ENCODE measurements at regions not wholly inside any gene's neighbourhood (a gene's known extent, or its start where the extent isn't known, plus 50 kb on each side); places are given as distances from the start of the nearest gene placed in this dataset.

DNA sequence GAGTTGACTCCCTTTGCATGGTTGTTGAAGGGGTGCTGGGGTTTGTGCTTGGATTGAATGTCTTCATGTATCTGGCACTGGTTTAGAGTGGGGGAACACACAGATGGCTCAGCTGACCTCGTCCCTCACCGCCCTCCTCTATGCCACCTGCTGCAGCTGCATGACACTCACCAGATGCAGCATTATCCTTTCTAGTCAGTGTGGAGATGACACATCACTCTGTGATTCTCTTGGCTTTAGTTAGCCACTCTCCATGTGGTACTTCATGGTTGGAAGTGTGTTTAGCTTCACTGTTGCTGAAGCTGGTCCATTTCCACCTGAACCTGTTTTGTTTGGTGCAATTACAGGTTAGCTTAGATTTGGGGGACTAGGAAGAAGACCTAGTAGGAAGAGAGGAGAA, 56.3 kb upstream of the BMPER start:
- Histone ChIP-seq H3K27me3 (no peaks in the 10 kb centered on the region), H3K4me1 (no peaks in the 10 kb centered on the region), H3K9me3 (no peaks in the 10 kb centered on the region), H3K36me3 (no peaks in the 10 kb centered on the region), H3K27ac (no peak overlapping the region), H3K4me3 (no peak overlapping the region)
- DNase-seq (ENCODE audit: extremely low spot score in 2 of 2), result no peak
- TF ChIP-seq POLR2AphosphoS5 (IDR thresholded peaks at IDR 0.05; ENCODE audit: insufficient read depth in 1 of 2, low read depth in 1 of 2), result no peak
- TF ChIP-seq POLR2A (IDR thresholded peaks at IDR 0.05), result no peak
- TF ChIP-seq, protein P1, sequence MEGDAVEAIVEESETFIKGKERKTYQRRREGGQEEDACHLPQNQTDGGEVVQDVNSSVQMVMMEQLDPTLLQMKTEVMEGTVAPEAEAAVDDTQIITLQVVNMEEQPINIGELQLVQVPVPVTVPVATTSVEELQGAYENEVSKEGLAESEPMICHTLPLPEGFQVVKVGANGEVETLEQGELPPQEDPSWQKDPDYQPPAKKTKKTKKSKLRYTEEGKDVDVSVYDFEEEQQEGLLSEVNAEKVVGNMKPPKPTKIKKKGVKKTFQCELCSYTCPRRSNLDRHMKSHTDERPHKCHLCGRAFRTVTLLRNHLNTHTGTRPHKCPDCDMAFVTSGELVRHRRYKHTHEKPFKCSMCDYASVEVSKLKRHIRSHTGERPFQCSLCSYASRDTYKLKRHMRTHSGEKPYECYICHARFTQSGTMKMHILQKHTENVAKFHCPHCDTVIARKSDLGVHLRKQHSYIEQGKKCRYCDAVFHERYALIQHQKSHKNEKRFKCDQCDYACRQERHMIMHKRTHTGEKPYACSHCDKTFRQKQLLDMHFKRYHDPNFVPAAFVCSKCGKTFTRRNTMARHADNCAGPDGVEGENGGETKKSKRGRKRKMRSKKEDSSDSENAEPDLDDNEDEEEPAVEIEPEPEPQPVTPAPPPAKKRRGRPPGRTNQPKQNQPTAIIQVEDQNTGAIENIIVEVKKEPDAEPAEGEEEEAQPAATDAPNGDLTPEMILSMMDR (IDR thresholded peaks at IDR 0.05), result no peak
- intact Hi-C loops (cut with DNase I), result no loop called here

DNA sequence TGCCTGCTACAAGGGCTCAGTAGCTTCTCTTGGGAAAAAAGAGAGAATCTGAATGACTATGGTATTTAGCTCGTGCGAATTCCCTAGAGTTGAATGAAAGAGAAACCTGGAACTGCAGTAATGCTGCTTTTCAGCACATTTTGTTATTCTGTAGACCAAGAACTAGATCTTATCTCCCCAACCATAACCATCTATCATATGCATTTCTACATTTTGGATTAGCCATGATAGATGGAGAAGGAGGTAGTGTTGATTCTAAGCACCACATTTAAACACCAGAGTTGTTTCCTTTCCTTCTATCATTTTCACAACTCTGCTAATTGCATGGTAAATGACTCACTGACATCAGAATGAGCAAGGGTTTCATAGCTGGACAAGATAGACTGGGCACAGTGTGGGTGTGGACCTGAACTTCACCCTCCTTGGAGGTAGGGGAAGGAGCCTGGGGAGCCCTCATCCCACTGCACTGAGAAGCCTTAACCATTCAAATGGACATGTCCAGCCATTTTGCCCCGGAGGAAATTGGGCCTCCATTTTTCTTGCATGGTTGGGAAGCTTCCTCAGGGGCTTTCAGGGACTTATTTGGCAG, 55.3 kb upstream of the BMPER start:
- TF ChIP-seq POLR2A (IDR thresholded peaks at IDR 0.05) (no peak), POLR2AphosphoS5 (IDR thresholded peaks at IDR 0.05; ENCODE audit: insufficient read depth in 1 of 2, low read depth in 1 of 2) (no peak)
- TF ChIP-seq, protein P1 (IDR thresholded peaks at IDR 0.05), result no peak
- intact Hi-C loops (cut with DNase I), result no loop called here

DNA sequence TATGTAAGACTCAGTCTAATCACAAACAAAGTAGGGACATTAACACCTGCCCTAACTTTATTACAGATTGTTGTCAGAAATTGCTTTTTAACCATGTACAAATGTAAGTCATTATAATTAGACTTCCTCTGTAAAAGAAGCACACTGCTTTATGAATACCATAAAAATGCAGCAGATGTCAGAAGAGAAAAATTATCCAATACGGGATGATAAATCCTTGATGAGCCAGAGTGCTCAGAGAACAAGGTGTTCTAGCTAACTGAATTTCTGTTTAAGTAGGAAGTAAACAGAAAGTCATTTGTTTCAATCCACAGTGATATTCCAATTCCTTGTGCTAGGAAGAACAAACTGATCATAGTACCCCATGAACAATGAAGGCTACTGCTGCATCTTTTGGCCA, 54.6 kb upstream of the BMPER start:
- no peak for DNase-seq (ENCODE audit: extremely low spot score in 2 of 2)
- Histone ChIP-seq H3K27ac (no peak overlapping the region), H3K27me3 (no peaks in the 10 kb centered on the region), H3K4me1 (no peaks in the 10 kb centered on the region), H3K36me3 (no peaks in the 10 kb centered on the region), H3K9me3 (no peaks in the 10 kb centered on the region), H3K4me3 (no peak overlapping the region)
- TF ChIP-seq, protein P1 (IDR thresholded peaks at IDR 0.05), result no peak
- TF ChIP-seq POLR2AphosphoS5 (IDR thresholded peaks at IDR 0.05; ENCODE audit: insufficient read depth in 1 of 2, low read depth in 1 of 2) (no peak), POLR2A (IDR thresholded peaks at IDR 0.05) (no peak)
- intact Hi-C loops (cut with DNase I), result no loop called here

More for the DNA sequence above, 55.3 kb upstream of the BMPER start:
- no peaks in the 10 kb centered on the region for H3K36me3 ChIP-seq
- H3K27me3 ChIP-seq, result no peaks in the 10 kb centered on the region
- DNase-seq (ENCODE audit: extremely low spot score in 2 of 2), result no peak
- H3K27ac ChIP-seq, result no peak overlapping the region
- no peaks in the 10 kb centered on the region for H3K4me1 ChIP-seq
- H3K4me3 ChIP-seq, result no peak overlapping the region
- no peaks in the 10 kb centered on the region for H3K9me3 ChIP-seq

DNA sequence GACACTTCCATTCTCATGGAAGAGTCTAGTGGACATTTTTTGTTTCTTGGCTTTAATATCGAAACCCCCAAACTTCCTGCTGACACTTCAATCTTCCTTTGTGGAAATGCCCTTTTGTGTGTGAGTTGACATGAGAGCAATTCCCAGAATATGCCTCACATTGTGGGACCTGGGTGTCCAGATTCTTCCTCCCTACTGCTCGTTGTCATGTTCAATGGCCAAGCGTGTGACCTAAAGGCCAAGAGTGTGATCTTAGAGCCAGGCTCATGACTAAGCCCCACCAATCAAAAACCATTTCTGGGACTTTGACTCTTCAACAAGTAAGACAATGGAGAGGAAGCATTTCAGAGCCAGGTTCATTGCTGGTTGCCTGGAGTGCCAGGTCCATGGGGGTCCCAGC, 52.5 kb upstream of the BMPER start:
- Histone ChIP-seq H3K27ac (no peak overlapping the region), H3K36me3 (no peaks in the 10 kb centered on the region), H3K4me1 (no peaks in the 10 kb centered on the region), H3K4me3 (no peak overlapping the region), H3K9me3 (no peaks in the 10 kb centered on the region), H3K27me3 (no peaks in the 10 kb centered on the region)
- no peak for DNase-seq (ENCODE audit: extremely low spot score in 2 of 2)
- TF ChIP-seq POLR2AphosphoS5 (IDR thresholded peaks at IDR 0.05; ENCODE audit: insufficient read depth in 1 of 2, low read depth in 1 of 2), result no peak
- TF ChIP-seq, protein P1 (IDR thresholded peaks at IDR 0.05), result no peak
- TF ChIP-seq POLR2A (IDR thresholded peaks at IDR 0.05), result no peak
- intact Hi-C loops (cut with DNase I), result no loop called here

DNA sequence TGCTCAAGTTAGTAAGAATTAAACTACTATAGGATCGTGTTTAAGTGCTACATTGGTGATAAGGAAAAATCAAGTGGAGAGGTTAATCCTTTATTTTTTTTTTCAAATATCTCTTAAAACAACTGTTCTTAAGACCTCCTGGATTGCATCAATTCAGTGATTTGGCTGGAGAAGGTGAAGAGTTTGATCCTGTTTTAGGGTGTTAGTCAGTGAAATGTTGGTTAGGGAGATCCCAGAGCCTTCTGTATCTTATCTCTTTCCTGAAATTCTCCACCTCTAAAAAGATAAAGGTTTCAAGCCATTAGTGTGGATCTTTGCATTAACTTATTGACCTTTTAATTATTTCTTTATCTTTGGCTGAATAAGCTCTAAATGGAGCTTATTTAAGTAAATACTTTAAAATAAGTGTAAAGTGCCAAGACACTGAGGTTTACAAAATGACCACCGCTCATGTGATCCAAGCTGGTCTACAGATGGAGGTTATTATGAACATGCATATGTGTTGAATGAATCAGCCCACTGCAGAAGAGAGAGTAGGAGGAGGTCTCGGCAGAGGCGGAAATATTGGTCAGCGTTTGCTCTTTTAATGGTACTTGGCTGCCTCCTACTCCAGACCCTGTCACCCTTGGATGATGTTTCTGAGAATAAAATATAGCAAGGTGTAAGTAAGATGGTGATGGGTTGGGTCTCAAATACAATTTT, 51.8 kb upstream of the BMPER start:
- TF ChIP-seq POLR2AphosphoS5 (IDR thresholded peaks at IDR 0.05; ENCODE audit: insufficient read depth in 1 of 2, low read depth in 1 of 2), result no peak
- TF ChIP-seq, protein P1 (IDR thresholded peaks at IDR 0.05), result no peak
- no peak for TF ChIP-seq POLR2A (IDR thresholded peaks at IDR 0.05)
- Histone ChIP-seq H3K36me3 (no peaks in the 10 kb centered on the region), H3K4me3 (no peak overlapping the region), H3K4me1 (no peaks in the 10 kb centered on the region), H3K27me3 (no peaks in the 10 kb centered on the region), H3K9me3 (no peaks in the 10 kb centered on the region), H3K27ac (no peak overlapping the region)
- intact Hi-C loops (cut with DNase I), result no loop called here
- DNase-seq (ENCODE audit: extremely low spot score in 2 of 2), result no peak
